Duodenal mucosa (tissue), 2 donors: ENCODE measurements at regions not wholly inside any gene's neighbourhood (a gene's known extent, or its start where the extent isn't known, plus 50 kb on each side); places are given as distances from the start of the nearest gene placed in this dataset.

Experiments used
- H3K27ac ChIP-seq: one replicate; pipeline ENCODE4 v1.7.0; 2013; ENCODE audit warnings: low read depth, low read length
- H3K27me3 ChIP-seq, 2 donors: one replicate each; pipeline ENCODE4 v1.7.0; 2013; ENCODE audit warnings: low read length in 2 of 2, control low read depth in 1 of 2; ENCODE audit not compliant: insufficient read depth in 2 of 2, control insufficient read depth in 1 of 2
- H3K36me3 ChIP-seq, 2 donors: one replicate each; pipeline ENCODE4 v1.7.0; 2013; ENCODE audit warnings: low read length in 2 of 2, control low read depth in 1 of 2; ENCODE audit not compliant: insufficient read depth in 2 of 2, control insufficient read depth in 1 of 2
- H3K4me1 ChIP-seq, 2 donors: one replicate each; pipeline ENCODE4 v1.7.0; 2013; ENCODE audit warnings: low read length in 2 of 2, control low read depth in 1 of 2; ENCODE audit not compliant: insufficient read depth in 2 of 2, control insufficient read depth in 1 of 2
- H3K4me3 ChIP-seq, 2 donors: one replicate each; pipeline ENCODE4 v1.7.0; 2013; ENCODE audit warnings: low read length in 2 of 2, low read depth in 1 of 2
- H3K9ac ChIP-seq, 2 donors: one replicate each; pipeline ENCODE4 v1.7.0; 2013; ENCODE audit warnings: low read length in 2 of 2, low read depth in 1 of 2
- H3K9me3 ChIP-seq, 2 donors: one replicate each; pipeline ENCODE4 v1.7.0; 2013; ENCODE audit warnings: low read length in 2 of 2, control low read depth in 1 of 2; ENCODE audit not compliant: control insufficient read depth in 1 of 2

GRCh38 chr5:2329741-2330140, 421.7 kb downstream of the IRX2 start:
- Histone ChIP-seq H3K27ac (no peak overlapping the region), H3K27me3 (peaks cover 0 to 5% of the 10 kb centered on the region in 2 donors), H3K36me3 (no peaks in the 10 kb centered on the region), H3K4me3 (no peak overlapping the region), H3K4me1 (no peaks in the 10 kb centered on the region), H3K9ac (no peak overlapping the region), H3K9me3 (peaks cover 7 to 11% of the 10 kb centered on the region in 2 donors)

- H3K9ac ChIP-seq: no peak overlapping the region
- no peak overlapping the region for H3K4me3 ChIP-seq
- H3K27me3 ChIP-seq: no peaks in the 10 kb centered on the region
- no peak overlapping the region for H3K27ac ChIP-seq
- H3K9me3 ChIP-seq: no peaks in the 10 kb centered on the region
- no peaks in the 10 kb centered on the region for H3K36me3 ChIP-seq
- H3K4me1 ChIP-seq: no peaks in the 10 kb centered on the region
These were observed 424.9 kb downstream of the IRX2 start for GRCh38 chr5:2326601-2327000.

- Histone ChIP-seq H3K4me3 (no peak overlapping the region), H3K36me3 (no peaks in the 10 kb centered on the region), H3K27ac (no peak overlapping the region), H3K9ac (no peak overlapping the region), H3K27me3 (no peaks in the 10 kb centered on the region), H3K4me1 (no peaks in the 10 kb centered on the region), H3K9me3 (no peaks in the 10 kb centered on the region)
These were observed 426.7 kb downstream of the IRX2 start for GRCh38 chr5:2324788-2325187.

- Histone ChIP-seq H3K4me1 (no peaks in the 10 kb centered on the region), H3K36me3 (no peaks in the 10 kb centered on the region), H3K9me3 (no peaks in the 10 kb centered on the region), H3K9ac (no peak overlapping the region), H3K4me3 (no peak overlapping the region), H3K27ac (no peak overlapping the region), H3K27me3 (no peaks in the 10 kb centered on the region)
These were observed 430.9 kb downstream of the IRX2 start for GRCh38 chr5:2320611-2321010.

GRCh38 chr5:2317540-2317939, 433.9 kb downstream of the IRX2 start:
- H3K27ac ChIP-seq: no peak overlapping the region
- no peaks in the 10 kb centered on the region for H3K4me1 ChIP-seq
- H3K9me3 ChIP-seq: no peaks in the 10 kb centered on the region
- H3K4me3 ChIP-seq: no peak overlapping the region
- H3K27me3 ChIP-seq: no peaks in the 10 kb centered on the region
- no peak overlapping the region for H3K9ac ChIP-seq
- no peaks in the 10 kb centered on the region for H3K36me3 ChIP-seq

GRCh38 chr5:2311851-2312250, 429.1 kb upstream of the IRX4 start:
- no peaks in the 10 kb centered on the region for H3K4me1 ChIP-seq
- H3K4me3 ChIP-seq: no peak overlapping the region
- no peak overlapping the region for H3K9ac ChIP-seq
- no peaks in the 10 kb centered on the region for H3K9me3 ChIP-seq
- H3K36me3 ChIP-seq: no peaks in the 10 kb centered on the region
- no peak overlapping the region for H3K27ac ChIP-seq
- H3K27me3 ChIP-seq: no peaks in the 10 kb centered on the region

GRCh38 chr5:2310946-2311345, 428.2 kb upstream of the IRX4 start:
- Histone ChIP-seq H3K4me1 (no peaks in the 10 kb centered on the region), H3K9me3 (no peaks in the 10 kb centered on the region), H3K9ac (no peak overlapping the region), H3K36me3 (no peaks in the 10 kb centered on the region), H3K27me3 (no peaks in the 10 kb centered on the region), H3K4me3 (no peak overlapping the region), H3K27ac (no peak overlapping the region)

GRCh38 chr5:2307631-2308030, 424.9 kb upstream of the IRX4 start:
- H3K9me3 ChIP-seq: no peaks in the 10 kb centered on the region
- no peak overlapping the region for H3K9ac ChIP-seq
- H3K27me3 ChIP-seq: no peaks in the 10 kb centered on the region
- H3K27ac ChIP-seq: no peak overlapping the region
- no peaks in the 10 kb centered on the region for H3K36me3 ChIP-seq
- no peak overlapping the region for H3K4me3 ChIP-seq
- no peaks in the 10 kb centered on the region for H3K4me1 ChIP-seq

GRCh38 chr5:2306711-2307110, 424.0 kb upstream of the IRX4 start:
- Histone ChIP-seq H3K4me3 (no peak overlapping the region), H3K27ac (no peak overlapping the region), H3K36me3 (no peaks in the 10 kb centered on the region), H3K4me1 (no peaks in the 10 kb centered on the region), H3K9ac (no peak overlapping the region), H3K27me3 (no peaks in the 10 kb centered on the region), H3K9me3 (no peaks in the 10 kb centered on the region)

- no peak overlapping the region for H3K4me3 ChIP-seq
- no peak overlapping the region for H3K9ac ChIP-seq
- no peaks in the 10 kb centered on the region for H3K36me3 ChIP-seq
- no peaks in the 10 kb centered on the region for H3K27me3 ChIP-seq
- no peaks in the 10 kb centered on the region for H3K9me3 ChIP-seq
- no peak overlapping the region for H3K27ac ChIP-seq
- H3K4me1 ChIP-seq: no peaks in the 10 kb centered on the region
These were observed 420.8 kb upstream of the IRX4 start for GRCh38 chr5:2303431-2304100.

- no peaks in the 10 kb centered on the region for H3K4me1 ChIP-seq
These were observed 419.4 kb upstream of the IRX4 start for GRCh38 chr5:2302169-2302568.

More at GRCh38 chr5:2302169-2302568, 419.4 kb upstream of the IRX4 start:
- Histone ChIP-seq H3K9me3 (no peaks in the 10 kb centered on the region), H3K36me3 (no peaks in the 10 kb centered on the region), H3K27ac (no peak overlapping the region), H3K27me3 (no peaks in the 10 kb centered on the region), H3K4me3 (no peak overlapping the region), H3K9ac (no peak overlapping the region)
